NCI-H510A treated with DMSO at 0.1 percent for 48 hours (cell line): ENCODE measurements at regions not wholly inside any gene's neighbourhood (a gene's known extent, or its start where the extent isn't known, plus 50 kb on each side); places are given as distances from the start of the nearest gene placed in this dataset.

ENCODE experiments used
- DNase-seq: peaks from one replicate; lab custom pipeline; 2025; lab: John Stamatoyannopoulos, UW

GRCh38 chr16:81185416-81185815 lies 53.1 kb upstream of the BCO1 start:
- no peak for DNase-seq

- DNase-seq, result peak; percentile 62
Measured at GRCh38 chr16:81181013-81181720, 57.3 kb upstream of the BCO1 start.

GRCh38 chr16:81180578-81180977 lies 57.9 kb upstream of the BCO1 start:
- DNase-seq, result no peak

GRCh38 chr16:81179219-81179618 lies 59.3 kb upstream of the BCO1 start:
- no peak for DNase-seq

- no peak for DNase-seq
Measured at GRCh38 chr16:81175325-81175891, 63.1 kb upstream of the BCO1 start.

- no peak for DNase-seq
Measured at GRCh38 chr16:81174644-81175324, 63.7 kb upstream of the BCO1 start.

GRCh38 chr16:81172769-81173658 lies 65.5 kb upstream of the BCO1 start:
- DNase-seq, result no peak

- no peak for DNase-seq
Measured at GRCh38 chr16:81170824-81171223, 67.7 kb upstream of the BCO1 start.

GRCh38 chr16:81168406-81168805 lies 70.1 kb upstream of the BCO1 start:
- DNase-seq, result no peak

- DNase-seq, result no peak
Measured at GRCh38 chr16:81167851-81168250, 70.6 kb upstream of the BCO1 start.

- no peak for DNase-seq
Measured at GRCh38 chr16:81166417-81167300, 70.5 kb upstream of the GCSH start.

- DNase-seq, result no peak
Measured at GRCh38 chr16:81165411-81166097, 69.4 kb upstream of the GCSH start.

GRCh38 chr16:81164958-81165357 lies 68.8 kb upstream of the GCSH start:
- no peak for DNase-seq

GRCh38 chr16:81164481-81164880 lies 68.3 kb upstream of the GCSH start:
- DNase-seq, result no peak

GRCh38 chr16:81163671-81164070 lies 67.5 kb upstream of the GCSH start:
- DNase-seq, result no peak

- no peak for DNase-seq
Measured at GRCh38 chr16:81158964-81159363, 62.8 kb upstream of the GCSH start.

GRCh38 chr16:81155769-81156168 lies 59.6 kb upstream of the GCSH start:
- DNase-seq, result no peak

GRCh38 chr16:81151648-81152310 lies 55.6 kb upstream of the GCSH start:
- DNase-seq, result no peak

- no peak for DNase-seq
Measured at GRCh38 chr16:81149614-81150013, 53.4 kb upstream of the GCSH start.

- no peak for DNase-seq
Measured at GRCh38 chr16:81148277-81148676, 52.1 kb upstream of the GCSH start.
